Fibroblast of upper back skin (primary cell): ENCODE measurements at regions not wholly inside any gene's neighbourhood (a gene's known extent, or its start where the extent isn't known, plus 50 kb on each side); places are given as distances from the start of the nearest gene placed in this dataset.
A peak's percentile ranks its signal among the peaks of the same experiment; 100 is the strongest.

Source experiments
- DNase-seq: peaks from one replicate; pipeline ENCODE4 v3.0.0-alpha.2; 2013

DNA sequence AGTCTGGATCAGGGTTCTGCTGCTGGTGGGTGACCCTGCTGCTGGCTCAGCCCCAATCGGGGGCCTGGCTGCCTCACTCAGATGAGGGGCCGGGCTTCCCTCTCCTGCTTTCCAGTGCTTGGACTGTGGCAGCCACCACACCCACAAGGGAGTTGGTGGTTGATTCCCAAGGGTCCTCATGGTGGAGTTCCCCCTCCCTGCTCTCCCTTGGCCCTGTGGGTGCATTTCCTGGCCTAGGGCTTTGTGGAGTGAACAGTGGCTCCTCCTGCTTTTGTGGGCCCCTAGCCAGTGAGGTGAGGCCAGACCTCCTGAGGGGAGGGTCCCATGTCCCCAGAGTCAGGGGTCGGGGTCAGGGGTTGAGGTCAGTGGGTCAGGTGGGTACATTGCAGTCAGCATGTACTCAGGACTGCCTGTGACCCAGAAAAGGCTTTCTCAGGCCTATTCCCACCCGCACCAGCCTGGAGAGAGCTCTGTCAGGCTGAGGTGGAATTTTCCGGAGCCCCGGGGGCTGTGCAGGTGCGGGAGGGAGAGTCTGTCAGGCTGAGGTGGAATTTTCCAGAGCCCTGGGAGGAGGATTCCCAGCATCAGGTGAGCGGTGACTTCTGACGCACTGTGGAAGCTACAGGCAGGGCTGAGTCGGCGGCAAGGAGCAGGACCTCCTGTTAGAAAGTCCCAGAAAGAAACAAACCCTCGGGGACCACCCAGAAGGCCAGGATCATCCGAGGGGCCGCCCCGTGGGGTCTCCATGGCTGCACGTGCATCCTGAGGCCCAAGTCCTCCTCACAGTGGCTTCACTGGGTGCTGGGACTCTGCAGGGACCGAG is 94.4 kb upstream of the INSIG1 start:
- DNase-seq, result no peak

DNA sequence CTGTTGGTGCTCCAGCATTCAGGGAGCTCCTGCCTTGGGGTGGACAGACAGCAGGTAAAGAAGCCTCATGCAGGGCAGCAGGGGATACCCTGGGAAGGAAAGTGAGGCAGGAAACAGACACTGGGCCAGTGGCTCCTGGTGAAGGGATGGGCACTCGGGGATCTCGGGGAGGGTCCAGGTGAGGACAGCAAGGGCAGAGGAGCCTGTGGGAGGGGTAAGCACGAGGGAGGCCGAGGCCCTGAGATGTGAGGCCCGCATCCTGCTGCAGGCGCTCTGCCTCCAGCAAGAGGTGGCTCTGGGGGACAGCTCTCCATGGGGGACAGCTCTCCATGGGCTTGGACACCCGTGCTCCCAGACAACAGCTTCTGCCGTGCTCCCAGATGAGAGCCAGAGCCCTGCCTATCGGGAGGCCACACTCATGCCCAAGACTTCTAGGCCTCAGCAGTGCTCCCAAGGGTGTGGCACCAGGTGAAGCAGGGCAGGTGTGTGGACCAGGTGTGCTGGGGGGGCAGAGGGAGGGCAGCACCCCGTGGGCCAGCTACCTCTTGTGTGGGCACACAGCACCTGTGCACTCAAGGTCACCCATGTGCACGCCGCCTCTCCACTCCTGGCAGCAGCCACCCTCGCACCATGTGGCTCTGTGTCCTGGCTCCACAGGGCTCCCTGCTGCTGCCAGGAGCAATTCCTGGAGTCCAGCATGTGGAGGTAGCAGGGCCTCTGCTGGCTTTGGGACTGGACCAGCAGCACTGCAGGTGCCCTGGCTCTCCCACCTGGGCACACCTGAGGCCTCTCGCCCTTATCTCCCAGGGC is 93.6 kb upstream of the INSIG1 start:
- DNase-seq, result no peak

DNA sequence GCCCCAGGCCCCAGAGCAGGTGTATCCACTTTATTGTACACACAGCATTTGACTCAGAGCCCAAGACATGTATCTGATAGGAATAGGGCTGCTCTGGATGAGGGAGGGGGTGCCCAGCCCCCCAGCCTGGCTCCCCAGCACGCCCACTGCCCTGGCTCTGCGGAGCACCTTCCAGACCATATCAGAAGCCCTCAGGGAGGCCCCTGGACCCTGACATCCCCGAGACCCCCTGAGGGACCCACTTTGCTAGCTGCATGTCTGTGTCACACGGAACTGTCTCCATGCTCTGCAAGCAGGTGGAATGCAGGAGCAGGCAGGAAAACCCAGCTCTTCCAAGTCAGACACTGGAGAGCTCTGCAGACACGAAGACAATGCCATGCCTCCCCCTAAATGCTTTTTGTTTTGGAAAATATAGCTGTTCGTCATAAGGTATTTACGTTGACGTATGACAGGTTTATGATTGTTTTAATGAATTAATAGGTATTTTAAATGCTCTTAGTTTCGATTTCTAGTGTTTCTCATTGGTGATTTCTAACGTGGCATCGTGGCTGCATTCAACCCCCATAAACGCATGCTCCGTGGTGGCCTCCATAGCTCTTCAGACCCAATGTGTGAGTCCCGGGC is 92.8 kb upstream of the INSIG1 start:
- no peak for DNase-seq

DNA sequence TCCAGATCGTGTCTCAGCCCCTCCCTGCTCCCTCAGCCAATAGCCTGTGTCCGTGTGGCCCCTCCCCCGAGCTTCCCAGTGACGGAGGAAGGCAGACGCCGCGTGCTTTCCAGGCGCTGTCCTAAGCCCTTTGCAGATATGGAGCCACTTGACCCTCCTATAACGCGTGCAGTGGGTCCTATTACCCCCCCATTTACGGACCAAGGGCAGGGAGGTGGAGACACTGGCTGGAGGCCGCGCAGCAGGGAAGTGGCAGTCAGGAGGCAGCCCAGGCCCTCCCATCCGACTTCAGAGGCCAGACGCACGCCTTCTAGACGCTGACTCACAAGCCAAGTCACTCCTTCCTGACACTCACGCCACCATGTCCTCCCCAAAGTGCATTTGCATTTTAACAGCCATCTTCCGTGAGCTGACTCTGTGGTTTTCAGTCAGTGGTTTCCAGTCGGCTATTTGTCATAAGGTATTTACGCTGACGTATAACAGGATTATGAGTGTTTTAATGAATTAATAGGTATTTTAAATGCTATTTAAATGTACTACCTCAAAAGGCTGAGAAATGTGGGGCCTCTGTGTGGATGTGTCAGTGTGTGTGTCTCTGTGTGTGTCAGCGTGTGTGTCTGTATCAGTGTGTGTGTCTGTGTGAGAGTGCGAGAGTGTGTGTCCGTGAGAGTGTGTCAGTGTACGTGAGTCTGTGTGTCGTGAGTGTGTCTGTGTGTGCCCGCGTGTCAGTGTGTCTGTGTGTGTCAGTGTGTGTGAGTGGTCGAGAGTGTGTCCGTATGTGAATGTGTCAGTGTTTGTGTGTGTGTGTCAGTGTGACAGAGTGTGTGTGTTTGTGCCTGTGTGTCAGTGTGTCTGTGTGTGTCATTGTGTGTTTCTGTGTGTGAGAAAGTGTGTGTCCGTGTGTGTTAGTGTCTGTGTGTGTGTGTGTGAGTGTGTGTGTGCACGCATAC is 92.0 kb upstream of the INSIG1 start:
- peak; percentile 99 for DNase-seq

DNA sequence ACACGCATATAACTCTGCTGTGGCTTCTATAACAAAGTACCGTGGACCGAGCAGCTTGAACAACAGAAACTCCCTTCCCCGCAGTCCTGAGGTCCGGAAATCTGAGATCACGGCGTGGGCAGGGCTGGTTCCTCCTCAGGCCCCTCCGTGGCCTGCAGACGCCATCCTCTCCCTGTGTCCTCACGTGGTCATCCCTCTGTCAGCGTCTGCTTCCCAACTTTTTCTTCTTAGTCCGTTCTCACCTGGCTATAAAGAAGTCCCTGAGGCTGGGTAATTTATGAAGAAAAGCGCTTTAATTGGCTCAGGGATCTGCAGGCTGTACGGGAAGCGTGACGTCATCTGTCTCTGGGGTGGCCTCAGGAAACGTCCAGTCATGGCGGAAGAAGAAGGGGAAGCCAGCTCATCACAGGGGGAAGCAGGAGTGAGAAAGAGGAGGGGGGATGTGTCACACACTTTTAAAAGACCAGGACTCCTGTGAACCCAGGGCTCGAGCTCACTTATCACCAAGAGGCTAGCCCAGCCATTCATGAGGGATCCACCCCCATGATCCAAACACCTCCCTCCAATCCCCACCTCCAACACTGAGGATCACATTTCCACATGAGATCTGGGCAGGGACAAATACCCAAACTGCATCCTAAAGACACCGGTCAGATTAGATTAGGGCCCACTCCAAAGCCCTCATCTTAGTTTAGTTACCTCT is 91.2 kb upstream of the INSIG1 start:
- DNase-seq, result peak; percentile 92

DNA sequence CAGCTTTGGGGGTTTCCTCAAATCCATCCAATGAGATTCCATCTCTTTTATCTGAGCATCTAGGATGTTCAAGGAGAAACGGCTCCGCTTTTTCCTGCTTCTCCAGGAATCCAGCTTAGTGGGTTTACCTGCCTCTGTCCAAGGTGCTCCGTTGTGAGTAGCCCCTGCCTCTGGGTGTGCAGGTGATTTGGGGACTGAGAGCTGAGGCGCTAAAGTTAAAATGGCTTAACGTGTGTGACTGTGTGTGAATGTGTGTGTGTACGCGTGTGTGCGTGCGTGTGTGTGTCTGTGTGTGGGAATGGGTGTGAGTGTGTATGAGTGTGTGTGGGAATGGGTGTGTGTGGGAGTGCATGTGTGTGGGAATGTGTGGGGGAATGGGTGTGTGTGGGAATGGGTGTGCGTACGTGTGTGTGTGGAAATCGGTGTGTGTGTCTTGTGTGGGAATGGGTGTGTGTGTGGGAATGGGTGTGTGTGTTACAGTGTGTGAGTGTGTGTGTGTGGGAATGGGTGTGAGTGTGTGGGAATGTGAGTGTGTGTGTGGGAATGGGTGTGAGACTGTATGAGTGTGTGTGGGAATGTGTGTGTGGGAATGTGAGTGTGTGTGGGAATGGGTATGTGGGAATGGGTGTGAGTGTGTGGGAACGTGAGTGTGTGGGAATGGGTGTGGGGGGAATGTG is 90.2 kb upstream of the INSIG1 start:
- DNase-seq, result no peak

DNA sequence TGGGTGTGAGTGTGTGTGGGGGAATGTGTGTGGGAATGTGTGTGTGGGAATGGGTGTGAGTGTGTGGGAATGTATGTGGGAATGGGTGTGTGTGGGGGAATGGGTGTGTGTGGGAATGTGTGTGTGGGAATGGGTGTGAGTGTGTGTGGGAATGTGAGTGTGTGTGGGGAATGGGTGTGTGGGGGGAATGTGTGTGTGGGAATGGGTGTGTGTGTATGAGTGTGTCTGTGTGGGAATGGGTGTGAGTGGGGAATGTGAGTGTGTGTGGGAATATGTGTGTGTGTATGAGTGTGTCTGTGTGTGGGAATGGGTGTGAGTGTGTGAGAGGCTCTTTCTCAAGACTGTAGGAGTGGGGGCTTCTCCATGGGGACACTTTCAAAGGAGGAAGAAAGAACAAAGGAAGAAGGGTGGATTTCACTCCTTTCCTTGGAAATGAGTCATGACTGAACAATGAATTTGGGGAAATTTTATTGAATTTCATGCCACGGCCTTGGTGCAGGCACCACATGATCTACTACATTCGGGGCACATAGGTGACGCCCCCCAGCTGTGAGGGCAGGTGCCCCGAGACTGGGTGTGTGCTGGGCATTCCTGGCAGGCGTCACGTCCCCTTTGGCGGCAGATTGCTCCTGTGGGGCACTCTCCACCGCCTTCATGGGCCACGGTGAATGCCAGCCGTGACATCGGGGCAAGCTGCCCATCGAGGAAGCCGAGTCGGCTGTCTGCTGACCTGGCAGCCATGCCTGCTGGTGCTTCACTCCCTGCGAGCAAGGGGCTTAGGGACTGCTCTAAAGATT is 88.8 kb upstream of the INSIG1 start:
- DNase-seq, result peak; percentile 65

DNA sequence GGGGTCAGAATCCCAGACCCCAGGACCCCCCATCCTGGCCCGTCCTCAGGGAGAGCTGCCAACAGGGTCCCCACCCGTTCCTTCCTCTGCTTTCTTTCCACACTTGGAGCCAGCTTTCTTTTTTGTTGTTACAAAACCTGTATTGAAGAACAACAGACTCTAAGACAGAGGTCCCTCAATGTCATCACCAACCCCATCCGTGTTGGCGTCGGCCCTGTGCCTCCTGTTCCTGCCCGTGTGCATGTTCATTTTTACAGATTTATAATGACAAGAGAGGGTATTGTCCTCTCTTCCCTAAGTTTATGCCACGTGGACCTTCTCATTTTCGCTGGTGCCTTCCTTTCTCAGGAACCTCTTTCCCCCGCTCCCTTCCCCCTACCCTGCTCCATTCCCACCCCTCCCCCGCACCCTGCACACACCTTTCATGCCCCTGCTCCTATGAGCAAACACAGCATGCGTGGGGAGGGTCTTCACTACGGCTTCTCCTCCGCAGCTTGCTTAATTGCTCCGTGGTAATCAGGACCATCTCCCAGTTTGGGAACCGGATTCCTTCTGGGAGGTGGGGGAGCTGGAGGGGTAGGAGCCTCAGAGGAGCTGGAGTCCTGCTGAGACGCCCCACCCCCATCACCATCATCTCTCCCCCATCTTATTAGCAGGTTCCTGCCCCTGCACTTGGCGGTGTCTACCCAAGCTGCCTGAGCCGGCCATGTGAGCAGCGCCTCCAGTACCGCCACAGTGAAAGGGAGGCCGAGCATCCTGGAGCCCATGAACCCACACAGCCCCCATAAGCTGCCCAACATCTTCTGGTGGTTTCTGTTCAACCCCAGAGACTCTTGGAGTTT is 88.0 kb upstream of the INSIG1 start:
- DNase-seq, result no peak

DNA sequence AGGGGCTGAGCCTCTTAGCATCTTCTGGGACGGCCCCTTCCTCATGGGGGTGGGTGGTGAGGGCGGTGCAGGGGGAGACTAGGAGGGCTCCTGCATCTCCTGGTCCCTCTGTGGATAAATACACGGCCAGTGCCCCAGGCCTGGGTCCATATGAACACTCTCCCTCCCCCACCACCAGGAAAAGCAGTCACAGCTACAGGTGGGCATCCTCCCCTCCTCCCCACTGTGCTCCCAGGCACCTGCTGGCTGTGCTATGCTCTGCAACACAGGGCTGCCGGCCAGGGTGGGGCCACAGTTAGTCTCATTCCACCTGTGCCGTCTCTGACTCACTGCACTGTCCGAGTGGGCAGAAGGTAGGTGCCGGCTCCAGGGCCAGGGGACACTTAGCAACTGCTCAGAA is 87.3 kb upstream of the INSIG1 start:
- DNase-seq, result no peak

DNA sequence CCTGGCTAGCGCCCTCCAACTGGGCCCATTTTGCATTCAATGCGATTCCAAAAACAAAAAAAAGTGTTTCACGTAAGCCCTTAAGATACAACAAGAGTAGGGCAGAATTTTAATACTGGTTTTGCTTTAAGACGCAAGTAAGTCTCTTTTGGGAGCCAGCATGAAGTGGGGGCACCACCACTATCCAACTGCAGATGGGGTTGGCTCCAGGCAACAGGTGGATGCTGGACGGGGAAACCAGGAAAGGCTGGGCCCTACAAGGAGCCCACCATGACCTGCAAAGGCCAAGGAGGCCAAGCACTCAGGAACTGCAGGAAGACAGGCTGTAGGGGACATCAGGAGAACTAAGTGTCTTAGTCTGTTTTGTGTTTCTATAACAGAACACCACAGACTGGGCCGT is 86.5 kb upstream of the INSIG1 start:
- DNase-seq, result no peak

DNA sequence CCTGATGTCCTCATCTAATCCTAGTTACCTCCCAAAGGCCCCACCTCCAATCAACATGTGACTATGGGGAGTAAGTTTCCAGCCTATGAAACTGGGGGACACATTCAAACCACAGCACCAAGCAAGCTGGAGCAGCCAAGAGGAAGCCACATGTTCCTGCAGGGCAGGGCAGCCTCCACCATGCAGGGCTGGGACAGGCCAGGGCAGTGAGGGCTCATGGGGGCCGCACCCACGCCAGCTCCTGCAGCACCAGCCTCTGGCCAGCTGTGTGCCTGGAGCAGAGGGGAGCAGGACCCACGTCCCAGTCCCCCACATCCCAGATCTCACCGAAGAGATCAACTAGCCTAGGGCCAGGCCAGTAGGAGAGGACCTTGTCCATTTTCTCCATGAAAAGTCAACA is 85.9 kb upstream of the INSIG1 start:
- DNase-seq, result no peak

DNA sequence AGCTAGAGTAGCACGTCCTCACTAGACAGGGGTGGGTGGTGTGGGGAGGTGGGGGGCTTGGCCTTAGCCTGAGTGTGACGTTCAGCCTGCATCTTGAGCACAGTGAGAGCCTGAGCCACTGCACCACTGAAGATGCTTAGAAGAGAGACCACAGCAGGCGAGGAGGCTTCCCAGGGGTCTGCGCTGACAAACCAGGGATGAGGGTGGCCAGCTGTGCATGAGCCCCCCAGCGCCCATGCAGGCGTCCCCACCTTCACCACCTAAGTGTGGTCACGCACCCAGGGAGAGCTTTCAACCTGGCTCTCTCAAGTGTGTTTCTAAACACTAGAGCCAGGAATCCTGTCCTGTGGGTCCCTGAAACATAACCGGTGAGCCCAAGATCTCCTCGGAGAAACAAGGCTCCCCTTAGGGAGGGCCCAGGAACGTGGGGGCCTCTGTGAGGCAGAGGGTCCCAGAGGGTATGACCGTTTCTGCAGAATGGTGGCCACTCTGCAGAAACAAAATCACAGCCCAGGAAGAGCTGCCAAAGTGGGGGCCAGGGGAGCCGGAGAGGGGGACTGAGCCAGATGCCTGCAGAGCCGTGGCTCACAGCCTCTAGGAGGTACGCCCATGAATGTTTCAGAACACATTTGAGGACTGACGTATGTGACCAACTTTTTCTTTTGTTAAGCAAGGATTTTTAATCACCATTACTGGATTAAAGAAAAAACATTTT is 85.2 kb upstream of the INSIG1 start:
- DNase-seq, result no peak

DNA sequence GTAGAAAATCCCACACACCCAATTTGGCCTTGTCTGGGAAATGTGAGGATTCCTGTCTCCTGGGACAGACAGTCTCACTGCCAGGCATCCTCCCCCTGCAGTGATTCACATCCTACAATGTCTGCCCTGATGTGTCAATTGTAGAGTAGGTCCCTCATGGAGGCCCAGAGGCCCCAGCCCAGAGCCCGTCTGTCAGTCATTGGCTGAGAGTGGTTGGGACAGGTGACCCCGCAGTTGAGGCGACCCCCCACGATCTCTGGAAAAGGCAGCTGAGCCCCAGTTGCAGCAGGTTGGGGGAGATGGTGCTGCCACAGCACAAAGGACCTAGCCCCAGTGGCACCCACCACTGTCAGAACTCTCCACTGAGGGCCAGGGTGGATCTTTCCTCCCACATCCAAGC is 84.3 kb upstream of the INSIG1 start:
- peak; percentile 70 for DNase-seq

DNA sequence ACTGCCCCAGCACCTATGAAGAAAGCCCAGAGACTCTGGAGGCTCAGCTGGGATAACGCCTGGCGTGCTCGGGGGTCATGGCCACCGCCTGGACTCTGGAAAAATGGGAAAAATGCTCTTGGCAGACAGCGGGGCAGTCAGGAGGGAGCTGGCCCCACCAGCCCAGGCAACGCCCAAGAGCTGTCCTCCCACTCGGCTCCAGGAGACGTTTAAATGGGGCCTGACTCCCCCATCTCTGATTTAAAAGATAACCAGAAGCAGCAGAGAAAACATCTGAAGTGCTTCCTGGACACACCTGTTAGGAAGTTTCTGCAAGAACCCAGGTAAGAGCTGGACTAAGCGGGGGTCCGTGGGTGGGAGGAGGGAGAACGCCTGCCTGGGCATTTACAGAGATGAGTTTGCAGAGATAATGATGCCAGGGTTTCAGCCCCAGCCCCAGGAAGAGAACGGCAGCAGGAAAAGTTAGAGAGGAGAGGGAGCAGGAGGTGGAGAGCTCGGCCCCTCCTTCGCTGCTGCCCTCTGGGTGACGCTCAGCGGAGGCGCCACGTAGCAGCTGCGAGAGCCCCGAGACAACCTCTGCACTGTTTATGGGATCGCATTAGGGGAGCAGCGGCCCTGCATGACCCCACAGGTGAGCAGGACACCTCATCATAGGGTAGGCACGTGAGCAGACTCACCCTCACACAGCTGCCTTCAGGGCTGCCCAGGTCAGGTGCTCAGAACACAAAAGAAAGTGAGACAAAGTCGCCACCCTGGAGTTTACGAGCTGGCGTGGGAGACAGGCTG is 83.5 kb upstream of the INSIG1 start:
- no peak for DNase-seq

DNA sequence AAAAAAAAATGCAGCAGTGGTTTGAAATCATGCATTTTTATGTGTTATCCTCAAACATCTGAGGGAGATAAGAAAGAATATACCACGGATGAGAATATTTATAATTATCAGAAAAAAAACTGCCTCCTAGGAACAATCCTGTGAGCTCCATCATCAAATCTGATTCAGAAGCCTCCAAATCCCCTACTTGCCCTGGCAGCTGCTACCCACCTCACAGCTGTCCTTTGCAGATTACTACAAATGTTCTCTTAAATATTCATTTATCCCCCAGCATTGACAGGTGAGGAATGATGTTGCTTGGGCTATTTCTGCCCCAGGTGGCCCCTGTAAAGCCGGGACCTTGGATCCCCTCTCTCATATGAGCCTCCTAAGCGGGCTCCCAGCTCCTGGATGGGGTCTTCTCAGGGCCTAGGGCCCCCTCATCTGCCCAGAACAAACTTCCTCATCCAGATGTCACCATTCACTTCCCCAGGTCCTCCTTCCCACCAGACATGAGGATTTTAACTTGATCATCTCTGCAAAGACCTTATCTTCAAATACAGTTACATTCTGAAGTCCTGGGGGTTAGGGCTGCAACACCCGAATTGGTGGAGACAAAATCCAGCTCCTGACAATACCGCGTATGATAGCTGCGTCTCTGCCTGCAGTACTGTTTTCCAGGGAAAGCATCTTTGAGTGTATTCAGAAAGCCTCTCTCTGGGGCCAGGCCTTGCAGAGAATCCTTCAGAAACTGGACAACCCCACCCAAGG is 81.9 kb upstream of the INSIG1 start:
- no peak for DNase-seq

DNA sequence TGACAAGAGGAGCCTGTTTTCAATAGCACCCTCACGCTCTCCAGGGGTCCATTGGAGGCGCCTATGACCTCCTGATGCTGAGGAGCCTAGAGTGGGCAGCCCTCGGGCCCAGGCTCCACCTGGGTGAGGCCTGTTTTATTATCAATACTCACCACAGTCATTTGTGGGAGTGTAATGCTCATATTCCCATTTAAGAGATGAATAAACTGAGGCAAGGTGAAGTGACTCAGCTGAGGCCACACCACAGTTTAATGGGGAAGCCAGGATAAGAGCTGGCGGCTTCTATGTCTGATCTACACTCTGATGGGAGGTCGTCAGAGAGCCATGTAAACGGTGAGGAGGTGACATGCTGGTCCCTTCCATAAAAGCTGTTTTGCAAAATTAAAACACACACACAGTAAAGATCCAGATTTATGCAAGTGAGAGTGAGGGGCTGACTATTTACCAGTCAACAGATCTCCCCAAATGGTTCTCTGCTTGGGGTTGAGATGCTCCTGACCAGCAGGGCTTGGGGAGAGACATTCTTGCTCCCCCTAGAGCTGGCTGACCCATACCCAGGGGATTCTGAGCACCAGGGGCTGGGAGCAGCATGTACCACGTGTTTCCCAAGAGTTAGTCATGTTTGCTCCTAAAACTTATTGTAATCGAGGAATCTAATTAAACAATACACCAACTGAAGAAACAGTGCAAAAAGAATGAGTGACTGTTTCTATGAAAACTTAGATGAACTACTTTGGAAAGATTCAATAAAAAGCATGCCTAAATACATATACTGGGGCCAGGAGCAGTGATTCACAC is 81.0 kb upstream of the INSIG1 start:
- DNase-seq, result no peak
